ENCODE measurements at regions not wholly inside any gene's neighbourhood (a gene's known extent, or its start where the extent isn't known, plus 50 kb on each side); places are given as distances from the start of the nearest gene placed in this dataset.

GRCh38 chr3:72022027-72022426 is 237.1 kb upstream of the PROK2 start:
- TF ChIP-seq CTCF (IDR thresholded peaks at IDR 0.05 in 4 of 5, conservative IDR thresholded peaks at IDR 0.05 in 1 of 5) (no peak), POLR2A (IDR thresholded peaks at IDR 0.05) (no peak)
- DNase-seq = no peak
- intact Hi-C loops (cut with DNase I; ENCODE audit: low total_unique reads) = no loop called here

DNA sequence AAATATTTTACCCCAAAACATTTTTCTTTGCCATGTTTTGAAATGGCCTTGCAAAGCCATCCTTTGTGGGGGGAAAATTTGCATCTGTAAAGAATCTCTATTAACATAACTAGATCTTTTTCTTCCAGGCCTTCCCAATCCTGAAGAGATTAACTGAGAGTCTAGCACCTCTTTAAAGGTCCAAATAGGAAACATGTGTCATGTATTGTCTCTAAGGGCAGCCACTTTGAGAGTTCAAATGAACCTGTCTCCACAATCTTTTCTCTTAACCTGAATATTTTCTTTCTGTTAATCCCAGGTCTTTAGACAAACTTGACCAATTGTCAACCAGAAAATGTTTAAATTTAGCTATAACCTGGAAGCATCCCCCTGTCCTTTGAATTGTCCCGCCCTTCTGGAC is 236.6 kb upstream of the PROK2 start:
- H3K36me3 ChIP-seq = no peaks in the 10 kb centered on the region

More at GRCh38 chr3:72022027-72022426, 237.1 kb upstream of the PROK2 start:
- H3K4me3 ChIP-seq = no peak overlapping the region
- ATAC-seq = no peak
- in situ Hi-C loops (cut with MboI; ENCODE audit: low sequenced_read_pairs in 4 of 4) = no loop called here
- no peaks in the 10 kb centered on the region for H3K36me3 ChIP-seq
- H3K4me1 ChIP-seq = peaks cover 0 to 8% of the 10 kb centered on the region in 2 donors
- H3K9me3 ChIP-seq = no peaks in the 10 kb centered on the region
- no peak overlapping the region for H3K27ac ChIP-seq
- H3K27me3 ChIP-seq = no peaks in the 10 kb centered on the region

DNA sequence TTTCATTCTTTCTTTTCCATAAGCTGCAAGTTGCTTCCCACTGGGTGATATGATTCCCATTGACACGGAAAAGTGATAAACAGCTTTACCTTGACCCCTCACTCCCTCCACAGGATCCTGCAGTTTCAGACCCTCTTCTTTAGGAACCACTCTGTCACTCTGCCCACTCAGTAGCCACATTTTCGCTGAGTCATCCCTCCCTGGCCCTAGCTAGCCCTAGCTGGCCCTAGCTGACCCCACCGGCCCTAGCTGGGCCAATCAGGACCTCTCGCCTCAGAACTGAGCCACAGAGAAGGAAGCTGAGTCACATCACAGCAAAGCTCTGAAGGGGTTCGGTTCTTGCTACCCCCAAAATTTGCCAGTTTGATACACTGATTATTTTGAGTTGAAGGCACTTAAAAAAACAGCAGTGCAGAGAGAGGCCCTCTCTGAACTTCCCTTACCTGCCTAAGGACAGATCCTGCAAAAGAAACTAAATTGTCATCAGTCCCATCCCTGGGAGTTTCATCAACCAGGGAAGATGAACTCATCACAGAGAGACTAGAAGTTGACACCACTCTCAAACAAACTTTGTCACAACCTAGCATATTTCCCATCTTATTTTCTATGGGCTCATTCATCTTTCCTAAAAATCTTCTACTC is 233.5 kb upstream of the PROK2 start:
- intact Hi-C loops (cut with DNase I; ENCODE audit: low total_unique reads) = no loop called here
- ATAC-seq = no peak
- no peaks in the 10 kb centered on the region for H3K27me3 ChIP-seq
- no peaks in the 10 kb centered on the region for H3K36me3 ChIP-seq
- H3K9me3 ChIP-seq = no peaks in the 10 kb centered on the region
- H3K4me1 ChIP-seq = peaks cover 0 to 8% of the 10 kb centered on the region in 2 donors
- H3K27ac ChIP-seq = no peak overlapping the region
- TF ChIP-seq CTCF (IDR thresholded peaks at IDR 0.05 in 4 of 5, conservative IDR thresholded peaks at IDR 0.05 in 1 of 5) = no peak
- TF ChIP-seq POLR2A (IDR thresholded peaks at IDR 0.05) = no peak
- DNase-seq = no peak
- in situ Hi-C loops (cut with MboI; ENCODE audit: low sequenced_read_pairs in 4 of 4) = no loop called here
- no peak overlapping the region for H3K4me3 ChIP-seq

More for the DNA sequence above, 236.6 kb upstream of the PROK2 start:
- peaks cover 0 to 8% of the 10 kb centered on the region in 2 donors for H3K4me1 ChIP-seq
- intact Hi-C loops (cut with DNase I; ENCODE audit: low total_unique reads) = no loop called here
- no peaks in the 10 kb centered on the region for H3K27me3 ChIP-seq
- H3K4me3 ChIP-seq = no peak overlapping the region
- H3K9me3 ChIP-seq = no peaks in the 10 kb centered on the region
- no peak overlapping the region for H3K27ac ChIP-seq
- no peak for DNase-seq
- in situ Hi-C loops (cut with MboI; ENCODE audit: low sequenced_read_pairs in 4 of 4) = no loop called here
- TF ChIP-seq POLR2A (IDR thresholded peaks at IDR 0.05) = no peak
- TF ChIP-seq CTCF (IDR thresholded peaks at IDR 0.05 in 4 of 5, conservative IDR thresholded peaks at IDR 0.05 in 1 of 5) = no peak
- ATAC-seq = no peak

GRCh38 chr3:72017935-72018334 is 233.0 kb upstream of the PROK2 start:
- Histone ChIP-seq H3K9me3 (no peaks in the 10 kb centered on the region), H3K4me1 (peaks cover 0 to 8% of the 10 kb centered on the region in 2 donors), H3K27ac (no peak overlapping the region), H3K4me3 (no peak overlapping the region), H3K36me3 (no peaks in the 10 kb centered on the region), H3K27me3 (no peaks in the 10 kb centered on the region)
- ATAC-seq = no peak
- TF ChIP-seq POLR2A (IDR thresholded peaks at IDR 0.05) = no peak
- TF ChIP-seq CTCF (IDR thresholded peaks at IDR 0.05 in 4 of 5, conservative IDR thresholded peaks at IDR 0.05 in 1 of 5) = no peak
- in situ Hi-C loops (cut with MboI; ENCODE audit: low sequenced_read_pairs in 4 of 4) (no loop called here), intact Hi-C loops (cut with DNase I; ENCODE audit: low total_unique reads) (no loop called here)
- no peak for DNase-seq

DNA sequence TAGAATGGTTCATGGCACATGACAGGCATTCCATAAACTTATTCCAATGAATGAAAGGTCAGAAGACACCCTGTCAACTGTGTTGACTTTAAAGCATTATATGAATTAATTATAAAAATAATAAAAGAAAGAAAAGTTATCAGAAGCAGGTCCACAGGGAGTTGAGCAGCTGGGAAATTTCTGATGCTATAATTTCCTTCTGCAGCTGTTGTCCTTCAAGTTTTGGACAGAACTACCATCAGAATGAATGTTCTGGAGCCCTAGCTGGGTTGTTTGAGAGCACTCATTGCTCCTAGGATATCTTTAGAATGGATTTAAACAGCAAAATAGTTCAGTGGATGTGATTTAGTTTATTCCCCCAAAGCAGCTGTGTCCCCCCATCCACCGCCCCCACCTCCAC is 232.4 kb upstream of the PROK2 start:
- no peak for TF ChIP-seq CTCF (IDR thresholded peaks at IDR 0.05 in 4 of 5, conservative IDR thresholded peaks at IDR 0.05 in 1 of 5)
- TF ChIP-seq POLR2A (IDR thresholded peaks at IDR 0.05) = no peak

More for the DNA sequence above, 232.4 kb upstream of the PROK2 start:
- Histone ChIP-seq H3K27ac (no peak overlapping the region), H3K4me3 (no peak overlapping the region), H3K4me1 (peaks cover 0 to 8% of the 10 kb centered on the region in 2 donors), H3K36me3 (no peaks in the 10 kb centered on the region), H3K27me3 (no peaks in the 10 kb centered on the region), H3K9me3 (no peaks in the 10 kb centered on the region)
- in situ Hi-C loops (cut with MboI; ENCODE audit: low sequenced_read_pairs in 4 of 4) = no loop called here
- DNase-seq (no peak), ATAC-seq (no peak)
- intact Hi-C loops (cut with DNase I; ENCODE audit: low total_unique reads) = no loop called here

Measured in gastrocnemius medialis (tissue), 4 donors.